MG63 (cell line): ENCODE measurements at regions not wholly inside any gene's neighbourhood (a gene's known extent, or its start where the extent isn't known, plus 50 kb on each side); places are given as distances from the start of the nearest gene placed in this dataset.

Experiments
- DNase-seq: peaks from one replicate; pipeline ENCODE4 v3.0.0-alpha.2; 2020
- H3K27me3 ChIP-seq: fragments of 250-450 bp; sonication (Bioruptor Pico); 2 replicates; pipeline ENCODE4 v1.5.1; 2020; ENCODE audit warnings: mild to moderate bottlenecking, moderate library complexity
- H3K36me3 ChIP-seq: fragments of 250-450 bp; sonication (Bioruptor Pico); 2 replicates; pipeline ENCODE4 v1.5.1; 2020; ENCODE audit warnings: mild to moderate bottlenecking, moderate library complexity
- H3K4me3 ChIP-seq: fragments of 250-450 bp; sonication (Bioruptor Pico); 2 replicates; pipeline ENCODE4 v1.5.1; 2020; ENCODE audit warnings: mild to moderate bottlenecking, moderate library complexity
- H3K9me3 ChIP-seq: fragments of 250-450 bp; sonication (Bioruptor Pico); 2 replicates; pipeline ENCODE4 v1.5.1; 2020; ENCODE audit warnings: mild to moderate bottlenecking, moderate library complexity

- no peak for DNase-seq
- H3K4me3 ChIP-seq = no peak overlapping the region
- H3K36me3 ChIP-seq = no peaks in the 10 kb centered on the region
- H3K27me3 ChIP-seq = no peaks in the 10 kb centered on the region
- H3K9me3 ChIP-seq = no peaks in the 10 kb centered on the region
These were observed 254.0 kb downstream of the KLF6 start for GRCh38 chr10:3530783-3531645.

DNA sequence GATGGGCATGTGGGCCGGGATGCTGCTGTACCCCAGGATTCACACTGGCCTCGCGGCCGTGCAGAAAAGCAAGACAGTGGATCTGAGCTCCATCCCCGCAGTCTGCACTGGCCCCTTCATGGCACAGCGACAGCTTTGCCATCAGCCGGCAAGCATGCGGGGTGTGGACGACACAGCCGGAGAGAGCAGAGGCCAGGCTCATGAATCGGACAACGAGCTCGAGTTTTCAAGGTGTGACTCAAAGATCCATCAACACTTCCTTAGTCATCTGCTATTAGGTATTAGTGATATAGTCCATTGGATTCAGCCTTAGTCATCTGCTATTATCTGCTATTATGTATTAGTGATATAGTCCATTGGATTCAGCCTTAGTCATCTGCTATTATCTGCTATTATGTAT, 254.7 kb downstream of the KLF6 start:
- DNase-seq = peak; percentile 57
- no peak overlapping the region for H3K4me3 ChIP-seq
- no peaks in the 10 kb centered on the region for H3K9me3 ChIP-seq
- no peaks in the 10 kb centered on the region for H3K36me3 ChIP-seq
- H3K27me3 ChIP-seq = no peaks in the 10 kb centered on the region

DNA sequence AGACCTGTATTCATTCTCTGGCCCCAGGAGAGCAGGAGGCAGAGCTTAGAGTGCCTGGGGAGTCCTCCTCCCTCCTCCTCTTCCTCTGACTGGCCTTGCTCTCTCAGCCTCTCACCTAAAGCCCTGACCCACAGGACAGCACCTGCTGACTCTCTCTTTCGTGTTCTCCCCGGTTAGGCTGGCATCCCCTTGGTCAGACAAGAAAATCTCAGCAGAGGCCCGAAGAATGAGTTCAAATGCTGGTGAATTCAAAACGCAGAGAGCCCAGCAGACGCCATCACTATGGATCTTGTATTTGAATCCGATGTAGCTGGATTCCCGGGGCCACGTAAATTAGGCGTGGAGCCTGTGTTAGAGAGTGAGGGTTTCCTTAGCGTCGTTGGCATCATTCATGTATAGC, 255.3 kb downstream of the KLF6 start:
- no peaks in the 10 kb centered on the region for H3K36me3 ChIP-seq
- no peak overlapping the region for H3K4me3 ChIP-seq
- no peak for DNase-seq
- no peaks in the 10 kb centered on the region for H3K9me3 ChIP-seq
- no peaks in the 10 kb centered on the region for H3K27me3 ChIP-seq

GRCh38 chr10:3528823-3529403, 256.1 kb downstream of the KLF6 start:
- H3K27me3 ChIP-seq = no peaks in the 10 kb centered on the region
- DNase-seq = no peak
- H3K9me3 ChIP-seq = no peaks in the 10 kb centered on the region
- H3K4me3 ChIP-seq = no peak overlapping the region
- no peaks in the 10 kb centered on the region for H3K36me3 ChIP-seq

GRCh38 chr10:3528271-3528670, 256.7 kb downstream of the KLF6 start:
- Histone ChIP-seq H3K36me3 (no peaks in the 10 kb centered on the region), H3K4me3 (no peak overlapping the region), H3K27me3 (no peaks in the 10 kb centered on the region), H3K9me3 (no peaks in the 10 kb centered on the region)
- no peak for DNase-seq

GRCh38 chr10:3527869-3528268, 257.1 kb downstream of the KLF6 start:
- Histone ChIP-seq H3K27me3 (no peaks in the 10 kb centered on the region), H3K9me3 (no peaks in the 10 kb centered on the region), H3K4me3 (no peak overlapping the region), H3K36me3 (no peaks in the 10 kb centered on the region)
- no peak for DNase-seq

DNA sequence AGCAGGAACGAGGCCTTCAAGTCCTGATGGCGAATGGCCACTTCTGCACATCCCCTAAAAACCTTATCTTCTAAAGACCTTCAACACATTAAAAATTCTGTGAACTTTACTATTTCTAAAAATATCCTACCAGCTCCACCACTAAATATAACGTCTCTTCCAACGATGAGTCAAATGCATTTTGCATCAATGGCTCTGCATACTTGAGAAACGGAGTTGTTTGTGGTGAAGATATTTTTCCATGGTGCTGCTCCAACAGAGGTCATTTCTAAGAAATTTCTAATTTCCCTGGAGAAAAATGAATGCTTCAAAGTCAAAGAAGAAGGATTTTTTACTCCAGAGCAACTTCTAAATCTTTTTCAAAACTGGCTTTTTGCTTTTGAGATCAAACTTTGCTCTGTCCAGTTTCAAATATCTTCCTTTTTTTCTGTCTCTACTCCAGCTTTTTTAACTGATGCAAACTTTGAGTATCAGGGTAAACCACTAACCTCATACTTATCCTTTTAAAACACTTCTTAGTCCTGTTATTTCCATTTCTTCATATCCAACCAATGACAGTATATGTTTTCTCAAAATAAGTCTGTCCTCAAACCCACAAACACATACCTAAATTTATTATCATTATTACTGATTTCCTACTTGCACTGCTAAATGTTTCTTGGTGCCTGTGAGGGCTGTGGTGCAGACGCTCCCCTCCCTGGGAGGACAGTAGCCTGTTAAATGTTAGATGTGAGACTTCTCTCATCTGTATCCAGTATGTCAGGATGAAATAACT, 258.1 kb downstream of the KLF6 start:
- Histone ChIP-seq H3K9me3 (no peaks in the 10 kb centered on the region), H3K27me3 (no peaks in the 10 kb centered on the region), H3K4me3 (no peak overlapping the region), H3K36me3 (no peaks in the 10 kb centered on the region)
- DNase-seq = no peak

DNA sequence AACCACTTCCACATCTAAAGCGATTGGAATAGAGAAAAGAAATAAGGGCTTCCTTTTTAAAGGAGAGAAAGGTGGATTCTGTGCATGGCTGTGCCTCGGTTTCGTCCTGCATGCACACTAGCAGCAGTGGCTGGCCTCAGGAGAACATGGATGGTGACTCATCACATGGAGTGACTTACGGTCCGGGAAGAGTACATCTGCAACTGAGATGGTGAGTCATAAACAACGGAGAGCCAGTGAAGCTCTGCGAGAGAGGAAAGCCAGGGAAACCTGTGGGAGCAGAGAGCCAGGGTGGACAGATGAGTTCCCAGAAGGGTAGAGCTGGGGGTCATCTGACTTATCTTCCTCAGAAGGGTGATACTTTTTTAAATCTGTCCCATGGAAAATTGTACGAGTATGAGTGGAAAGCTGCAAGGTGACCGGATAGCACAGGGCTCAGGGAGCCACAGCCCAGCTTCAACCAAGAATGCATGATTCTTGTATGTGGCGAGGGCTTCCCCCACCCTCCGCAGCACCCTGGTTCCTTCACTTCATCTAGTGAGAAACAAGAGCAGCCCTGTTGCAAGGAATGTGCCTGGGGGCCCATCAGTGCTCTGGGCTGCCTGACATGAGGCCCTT, 259.1 kb downstream of the KLF6 start:
- H3K9me3 ChIP-seq = no peaks in the 10 kb centered on the region
- no peaks in the 10 kb centered on the region for H3K27me3 ChIP-seq
- no peaks in the 10 kb centered on the region for H3K36me3 ChIP-seq
- H3K4me3 ChIP-seq = no peak overlapping the region
- peak; percentile 84 for DNase-seq

- no peak for DNase-seq
- no peaks in the 10 kb centered on the region for H3K9me3 ChIP-seq
These were observed 260.7 kb downstream of the KLF6 start for GRCh38 chr10:3524086-3524960.

DNA sequence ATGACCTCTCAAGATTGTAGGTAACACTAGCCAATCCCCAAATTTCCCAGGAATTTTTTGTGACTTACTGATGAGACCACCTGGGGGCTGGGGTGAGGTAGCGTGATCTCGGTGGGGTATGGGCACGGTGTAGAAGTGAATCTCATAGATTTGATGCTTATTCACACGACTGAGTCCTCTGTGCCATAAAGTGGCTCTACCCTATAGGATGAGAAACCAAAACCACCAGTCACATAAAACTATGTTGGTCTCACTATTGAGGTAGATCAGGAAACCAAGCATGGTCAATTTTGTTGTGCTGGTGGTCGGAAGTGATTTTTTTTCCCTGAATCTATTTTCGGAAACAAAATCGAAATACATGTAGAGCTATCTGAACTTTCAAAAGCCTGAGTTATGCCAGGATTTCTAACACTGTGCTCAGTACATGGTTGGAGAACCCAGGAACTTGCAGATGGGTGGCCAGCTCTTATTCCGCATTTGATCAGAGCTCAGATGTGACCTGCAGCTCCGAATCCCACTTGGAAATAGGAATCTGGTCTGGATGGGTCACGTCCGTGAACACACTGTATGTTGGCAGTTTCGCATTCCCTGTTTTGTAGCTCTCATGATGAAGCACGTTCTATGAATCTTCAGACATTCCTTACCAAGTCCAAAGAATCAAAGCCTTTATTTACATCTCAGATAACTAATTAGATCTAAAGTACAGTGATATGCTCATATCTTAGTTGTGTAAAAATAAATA, 261.5 kb downstream of the KLF6 start:
- no peak for DNase-seq
- Histone ChIP-seq H3K9me3 (no peaks in the 10 kb centered on the region), H3K27me3 (no peaks in the 10 kb centered on the region), H3K4me3 (no peak overlapping the region), H3K36me3 (no peaks in the 10 kb centered on the region)

More at GRCh38 chr10:3524086-3524960, 260.7 kb downstream of the KLF6 start:
- Histone ChIP-seq H3K27me3 (no peaks in the 10 kb centered on the region), H3K4me3 (no peak overlapping the region), H3K36me3 (no peaks in the 10 kb centered on the region)

- Histone ChIP-seq H3K4me3 (no peak overlapping the region), H3K9me3 (no peaks in the 10 kb centered on the region), H3K36me3 (no peaks in the 10 kb centered on the region), H3K27me3 (no peaks in the 10 kb centered on the region)
- DNase-seq = no peak
These were observed 268.1 kb downstream of the KLF6 start for GRCh38 chr10:3516923-3517255.

GRCh38 chr10:3516234-3516922, 268.6 kb downstream of the KLF6 start:
- H3K36me3 ChIP-seq = no peaks in the 10 kb centered on the region
- no peaks in the 10 kb centered on the region for H3K9me3 ChIP-seq
- no peak overlapping the region for H3K4me3 ChIP-seq
- no peaks in the 10 kb centered on the region for H3K27me3 ChIP-seq
- DNase-seq = no peak

- Histone ChIP-seq H3K27me3 (no peaks in the 10 kb centered on the region), H3K9me3 (no peaks in the 10 kb centered on the region; the same call in 1 of the 2 replicates), H3K4me3 (no peak overlapping the region), H3K36me3 (no peaks in the 10 kb centered on the region)
- no peak for DNase-seq
These were observed 270.3 kb downstream of the KLF6 start for GRCh38 chr10:3514691-3515090.

DNA sequence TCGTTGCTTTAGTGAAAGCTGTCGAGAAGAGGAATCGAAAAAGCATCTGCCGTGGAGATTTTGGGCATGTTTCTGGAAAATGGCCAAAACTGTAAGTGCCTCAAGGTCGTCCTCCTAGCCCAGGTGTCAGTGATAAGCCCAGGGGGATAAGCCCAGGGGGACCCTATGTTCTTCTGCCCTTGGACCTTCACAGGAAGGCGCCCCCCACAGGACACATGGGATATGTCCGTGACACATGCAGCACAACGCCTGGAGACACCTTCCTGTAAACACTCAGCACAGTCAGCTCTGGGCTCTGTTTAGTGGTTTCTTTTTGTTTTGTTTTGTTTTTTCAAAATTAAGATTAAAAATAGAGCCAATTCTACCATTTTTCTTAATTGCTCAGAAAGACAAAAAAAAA, 272.7 kb downstream of the KLF6 start:
- H3K4me3 ChIP-seq = no peak overlapping the region
- DNase-seq = no peak
- H3K27me3 ChIP-seq = no peaks in the 10 kb centered on the region
- H3K9me3 ChIP-seq = no peaks in the 10 kb centered on the region; the same call in 1 of the 2 replicates
- no peaks in the 10 kb centered on the region for H3K36me3 ChIP-seq

DNA sequence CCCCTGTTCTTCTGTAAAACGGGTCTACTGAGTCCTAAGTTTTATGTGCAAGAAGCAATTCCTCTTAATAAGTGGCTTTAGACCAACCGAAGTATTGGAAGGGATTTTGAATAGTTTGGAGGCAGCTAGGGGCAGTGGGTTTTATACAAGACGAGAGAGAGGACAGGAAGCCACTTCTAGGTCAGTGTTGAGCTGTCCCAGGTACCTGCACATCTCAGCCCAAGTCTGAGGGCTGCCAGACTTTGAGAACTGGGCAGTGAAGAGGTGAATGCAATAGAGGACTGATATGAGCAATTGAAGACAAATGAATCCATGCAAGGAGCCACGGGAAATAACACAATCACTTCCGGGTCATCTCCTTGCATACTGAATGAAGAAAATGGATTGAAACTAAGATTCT, 273.5 kb downstream of the KLF6 start:
- no peaks in the 10 kb centered on the region for H3K36me3 ChIP-seq
- H3K9me3 ChIP-seq = no peaks in the 10 kb centered on the region; the same call in 1 of the 2 replicates
- H3K27me3 ChIP-seq = no peaks in the 10 kb centered on the region
- no peak for DNase-seq
- H3K4me3 ChIP-seq = no peak overlapping the region
